ENCODE measurements at regions not wholly inside any gene's neighbourhood (a gene's known extent, or its start where the extent isn't known, plus 50 kb on each side); places are given as distances from the start of the nearest gene placed in this dataset.

- Mint-ChIP-seq H3K4me1 (peaks cover 7% of the 10 kb centered on the region), H3K27ac (ENCODE audit: unreplicated experiment) (no peak overlapping the region), H3K27me3 (ENCODE audit: low read depth) (peaks cover 6% of the 10 kb centered on the region), H3K4me3 (no peak overlapping the region), H3K9me3 (peaks cover 2% of the 10 kb centered on the region), H3K36me3 (ENCODE audit: low read depth) (no peaks in the 10 kb centered on the region)
- DNase-seq (ENCODE audit: low read depth, low spot score): no peak
- TF ChIP-seq CTCF (conservative IDR thresholded peaks at IDR 0.05): no peak
Observed at GRCh38 chr5:57675236-57675635, 192.6 kb upstream of the ACTBL2 start.

GRCh38 chr5:57671371-57671770 lies 188.8 kb upstream of the ACTBL2 start:
- no peak for DNase-seq (ENCODE audit: low read depth, low spot score)
- H3K4me1 Mint-ChIP-seq: peaks cover 5% of the 10 kb centered on the region
- no peaks in the 10 kb centered on the region for H3K36me3 Mint-ChIP-seq (ENCODE audit: low read depth)
- H3K27ac Mint-ChIP-seq (ENCODE audit: unreplicated experiment): no peak overlapping the region
- no peak overlapping the region for H3K4me3 Mint-ChIP-seq
- no peak for TF ChIP-seq CTCF (conservative IDR thresholded peaks at IDR 0.05)
- H3K9me3 Mint-ChIP-seq: peaks cover 2% of the 10 kb centered on the region
- H3K27me3 Mint-ChIP-seq (ENCODE audit: low read depth): peaks cover 3% of the 10 kb centered on the region

GRCh38 chr5:57666582-57666981 lies 184.0 kb upstream of the ACTBL2 start:
- H3K27me3 Mint-ChIP-seq (ENCODE audit: low read depth): no peaks in the 10 kb centered on the region
- H3K9me3 Mint-ChIP-seq: peaks cover 1% of the 10 kb centered on the region
- peaks cover 15% of the 10 kb centered on the region for H3K4me1 Mint-ChIP-seq
- no peak for TF ChIP-seq CTCF (conservative IDR thresholded peaks at IDR 0.05)
- H3K4me3 Mint-ChIP-seq: no peak overlapping the region
- H3K27ac Mint-ChIP-seq (ENCODE audit: unreplicated experiment): no peak overlapping the region
- no peaks in the 10 kb centered on the region for H3K36me3 Mint-ChIP-seq (ENCODE audit: low read depth)
- no peak for DNase-seq (ENCODE audit: low read depth, low spot score)

- Mint-ChIP-seq H3K36me3 (ENCODE audit: low read depth) (no peaks in the 10 kb centered on the region), H3K27ac (ENCODE audit: unreplicated experiment) (no peak overlapping the region), H3K4me1 (peaks cover 17% of the 10 kb centered on the region), H3K4me3 (no peak overlapping the region), H3K9me3 (peaks cover 2% of the 10 kb centered on the region), H3K27me3 (ENCODE audit: low read depth) (no peaks in the 10 kb centered on the region)
- no peak for TF ChIP-seq CTCF (conservative IDR thresholded peaks at IDR 0.05)
- no peak for DNase-seq (ENCODE audit: low read depth, low spot score)
Observed at GRCh38 chr5:57665146-57665936, 182.7 kb upstream of the ACTBL2 start.

GRCh38 chr5:57664700-57665099 lies 182.1 kb upstream of the ACTBL2 start:
- H3K27me3 Mint-ChIP-seq (ENCODE audit: low read depth): no peaks in the 10 kb centered on the region
- TF ChIP-seq CTCF (conservative IDR thresholded peaks at IDR 0.05): no peak
- no peak for DNase-seq (ENCODE audit: low read depth, low spot score)
- H3K4me1 Mint-ChIP-seq: peaks cover 21% of the 10 kb centered on the region
- no peaks in the 10 kb centered on the region for H3K36me3 Mint-ChIP-seq (ENCODE audit: low read depth)
- no peak overlapping the region for H3K27ac Mint-ChIP-seq (ENCODE audit: unreplicated experiment)
- peaks cover 4% of the 10 kb centered on the region for H3K9me3 Mint-ChIP-seq
- no peak overlapping the region for H3K4me3 Mint-ChIP-seq
